ENCODE measurements at regions not wholly inside any gene's neighbourhood (a gene's known extent, or its start where the extent isn't known, plus 50 kb on each side); places are given as distances from the start of the nearest gene placed in this dataset.

- no peak for DNase-seq (ENCODE audit: low read depth in 2 of 2)
Observed at GRCh38 chr1:220982686-220983085, 103.4 kb downstream of the HLX start.

GRCh38 chr1:220983877-220984635 is 104.8 kb downstream of the HLX start:
- DNase-seq (ENCODE audit: low read depth in 2 of 2) = no peak

- peak; percentile 28 to 77 for DNase-seq (ENCODE audit: low read depth in 2 of 2)
Observed at GRCh38 chr1:220990427-220991339, 111.4 kb downstream of the HLX start.

GRCh38 chr1:220991506-220991905 is 112.3 kb downstream of the HLX start:
- no peak for DNase-seq (ENCODE audit: low read depth in 2 of 2)

- DNase-seq (ENCODE audit: low read depth in 2 of 2) = no peak
Observed at GRCh38 chr1:220991959-220992704, 112.9 kb downstream of the HLX start.

- DNase-seq (ENCODE audit: low read depth in 2 of 2) = no peak
Observed at GRCh38 chr1:220992705-220993052, 113.4 kb downstream of the HLX start.

- DNase-seq (ENCODE audit: low read depth in 2 of 2) = no peak
Observed at GRCh38 chr1:220994671-220995070, 115.4 kb downstream of the HLX start.

- DNase-seq (ENCODE audit: low read depth in 2 of 2) = no peak
Observed at GRCh38 chr1:220997791-220998190, 118.5 kb downstream of the HLX start.

- DNase-seq (ENCODE audit: low read depth in 2 of 2) = peak; percentile 12 to 34
Observed at GRCh38 chr1:220999872-221000863, 120.9 kb downstream of the HLX start.

- DNase-seq (ENCODE audit: low read depth in 2 of 2) = no peak
Observed at GRCh38 chr1:221001167-221001566, 121.9 kb downstream of the HLX start.

- no peak for DNase-seq (ENCODE audit: low read depth in 2 of 2)
Observed at GRCh38 chr1:221002601-221003000, 123.4 kb downstream of the HLX start.

- no peak for DNase-seq (ENCODE audit: low read depth in 2 of 2)
Observed at GRCh38 chr1:221011145-221011544, 131.9 kb downstream of the HLX start.

- no peak for DNase-seq (ENCODE audit: low read depth in 2 of 2)
Observed at GRCh38 chr1:221012120-221012519, 132.9 kb downstream of the HLX start.

GRCh38 chr1:221013691-221014660 is 134.7 kb downstream of the HLX start:
- DNase-seq (ENCODE audit: low read depth in 2 of 2) = no peak

GRCh38 chr1:221015159-221015790 is 136.0 kb downstream of the HLX start:
- no peak for DNase-seq (ENCODE audit: low read depth in 2 of 2)

- DNase-seq (ENCODE audit: low read depth in 2 of 2) = no peak
Observed at GRCh38 chr1:221016751-221017150, 137.5 kb downstream of the HLX start.

- no peak for DNase-seq (ENCODE audit: low read depth in 2 of 2)
Observed at GRCh38 chr1:221018414-221018813, 139.2 kb downstream of the HLX start.

GRCh38 chr1:221022331-221022730 is 143.1 kb downstream of the HLX start:
- DNase-seq (ENCODE audit: low read depth in 2 of 2) = no peak

GRCh38 chr1:221023482-221023881 is 144.2 kb downstream of the HLX start:
- DNase-seq (ENCODE audit: low read depth in 2 of 2) = no peak
